SIG-M5 treated with dmso at 0.1 percent for 504 hours (cell line): ENCODE measurements at regions not wholly inside any gene's neighbourhood (a gene's known extent, or its start where the extent isn't known, plus 50 kb on each side); places are given as distances from the start of the nearest gene placed in this dataset.

ENCODE experiments used
- DNase-seq: peaks from one replicate; lab custom pipeline; 2025; ENCODE audit not compliant: unreplicated experiment; lab: John Stamatoyannopoulos, UW

GRCh38 chr3:104519468-104520227 lies 847.1 kb upstream of the ALCAM start:
- no peak for DNase-seq

GRCh38 chr3:104520228-104520655 lies 846.5 kb upstream of the ALCAM start:
- no peak for DNase-seq

GRCh38 chr3:104521606-104522336 lies 844.9 kb upstream of the ALCAM start:
- DNase-seq = peak; percentile 84

GRCh38 chr3:104523136-104523535 lies 843.6 kb upstream of the ALCAM start:
- DNase-seq = peak; percentile 15

- DNase-seq = peak; percentile 75
These were observed 839.8 kb upstream of the ALCAM start for GRCh38 chr3:104526901-104527401.

DNA sequence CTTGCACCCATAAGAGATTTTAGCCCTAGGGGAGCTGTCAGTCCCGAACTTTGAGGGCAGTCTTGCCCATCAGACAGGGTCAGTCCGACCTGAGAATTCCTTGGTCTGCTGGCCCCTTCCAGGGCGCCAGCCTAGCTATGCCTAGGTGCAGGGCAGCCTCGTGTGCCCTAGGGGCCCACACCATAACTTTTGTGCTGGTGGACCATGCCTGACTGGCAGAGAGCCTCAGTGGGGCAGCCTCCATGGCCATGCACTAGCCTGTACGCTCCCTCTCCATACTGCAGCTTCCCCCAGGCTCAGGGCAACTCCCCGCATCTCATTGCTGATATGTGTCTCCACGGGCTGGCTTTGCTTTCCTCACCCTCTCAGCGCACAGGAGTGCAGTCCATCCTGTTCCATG lies 835.8 kb upstream of the ALCAM start:
- no peak for DNase-seq

DNA sequence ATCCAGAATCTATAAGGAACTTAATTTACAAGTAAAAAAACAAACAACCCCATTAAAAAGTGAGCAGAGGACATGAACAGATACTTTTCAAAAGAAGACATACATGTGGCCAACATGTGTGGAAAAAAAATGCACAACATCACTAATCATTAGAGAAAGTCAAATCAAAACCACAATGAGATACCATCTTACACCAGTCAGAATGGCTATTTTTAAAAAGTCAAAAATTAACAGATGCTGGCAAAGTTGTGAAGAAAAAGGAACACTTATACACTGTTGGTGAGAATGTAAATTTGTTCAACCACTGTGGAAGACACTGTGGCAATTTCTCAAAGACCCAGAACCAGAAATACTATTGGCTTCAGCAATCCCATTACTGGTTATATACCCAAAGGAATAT lies 830.0 kb upstream of the ALCAM start:
- DNase-seq = no peak

GRCh38 chr3:104537323-104537722 lies 829.4 kb upstream of the ALCAM start:
- DNase-seq = no peak

- DNase-seq = no peak
These were observed 820.4 kb upstream of the ALCAM start for GRCh38 chr3:104546301-104546700.

DNA sequence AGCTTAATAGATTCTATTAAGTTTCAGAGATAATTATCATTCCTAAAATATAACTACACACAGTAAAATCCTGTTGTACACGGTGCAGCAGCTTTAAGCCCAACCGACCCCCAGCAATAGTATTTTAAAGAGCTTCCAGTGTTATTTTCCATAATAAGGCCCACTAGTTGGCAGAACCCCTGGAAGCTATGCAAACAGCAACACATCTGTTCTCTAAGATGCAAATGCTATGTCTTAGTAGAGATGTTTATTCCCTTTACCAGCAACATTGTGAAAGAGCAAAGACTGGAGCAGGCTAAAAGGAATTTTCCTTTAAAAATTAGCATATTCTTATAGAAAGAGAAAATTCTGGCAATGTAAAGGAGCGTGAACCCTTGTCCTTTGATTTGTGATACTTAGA lies 819.7 kb upstream of the ALCAM start:
- no peak for DNase-seq

DNA sequence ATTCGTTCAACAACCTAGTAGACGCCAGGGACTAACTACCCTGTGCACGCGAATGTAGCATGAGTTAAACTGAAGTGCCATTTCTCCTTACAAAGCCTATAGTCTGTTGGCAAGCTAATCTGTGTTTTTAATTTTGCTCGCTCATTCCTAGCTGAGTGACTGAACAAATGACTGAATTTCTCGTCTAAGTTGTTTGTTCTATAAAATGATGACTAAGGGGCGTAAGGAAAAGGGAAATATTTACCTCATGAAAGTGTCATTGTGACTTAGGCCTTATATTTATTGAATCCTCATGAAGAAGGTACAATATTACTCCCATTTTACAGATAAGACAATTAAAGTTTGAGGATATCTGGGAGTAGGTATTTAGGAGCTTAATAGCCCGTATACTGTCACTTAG lies 818.3 kb upstream of the ALCAM start:
- DNase-seq = no peak

GRCh38 chr3:104549099-104549714 lies 817.5 kb upstream of the ALCAM start:
- DNase-seq = no peak

DNA sequence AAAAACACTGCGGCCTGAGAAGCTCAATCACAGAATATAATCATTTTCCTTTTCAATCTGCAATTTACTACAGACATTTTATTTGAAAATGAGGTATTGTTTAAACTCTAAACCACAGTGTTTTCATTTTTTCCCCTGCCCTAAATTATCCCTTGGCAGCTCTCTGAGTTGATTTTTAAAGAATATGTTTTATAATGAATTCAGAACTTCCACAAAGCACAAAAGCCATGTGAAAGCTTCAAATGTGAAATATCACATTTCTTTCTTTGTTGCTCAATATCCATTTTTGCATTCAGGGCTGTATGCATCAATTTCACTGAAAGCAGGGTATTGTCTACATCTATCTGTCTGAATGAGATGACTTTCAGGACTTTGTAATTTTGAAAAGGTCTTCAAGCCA lies 813.6 kb upstream of the ALCAM start:
- DNase-seq = no peak

GRCh38 chr3:104554425-104554824 lies 812.3 kb upstream of the ALCAM start:
- no peak for DNase-seq

DNA sequence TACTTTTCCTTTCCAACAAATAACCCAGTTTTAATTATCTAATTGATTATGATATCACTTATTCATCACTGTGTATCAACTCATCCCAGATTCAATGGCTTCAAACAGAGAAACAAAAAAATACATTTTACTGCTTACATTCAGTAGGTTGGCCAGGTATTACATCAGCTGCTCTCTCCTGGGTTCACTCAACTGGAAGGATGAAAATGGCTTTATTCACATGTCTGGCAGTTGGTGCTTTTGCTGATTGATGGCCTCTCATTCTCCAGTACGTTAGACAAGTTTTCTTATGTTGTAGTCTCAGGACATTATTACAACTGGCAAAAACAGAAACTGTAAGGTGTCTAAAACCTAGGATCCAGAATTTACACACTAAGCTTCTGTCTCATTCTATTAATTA lies 811.0 kb upstream of the ALCAM start:
- DNase-seq = no peak

GRCh38 chr3:104556372-104557078 lies 810.2 kb upstream of the ALCAM start:
- peak; percentile 77 for DNase-seq

DNA sequence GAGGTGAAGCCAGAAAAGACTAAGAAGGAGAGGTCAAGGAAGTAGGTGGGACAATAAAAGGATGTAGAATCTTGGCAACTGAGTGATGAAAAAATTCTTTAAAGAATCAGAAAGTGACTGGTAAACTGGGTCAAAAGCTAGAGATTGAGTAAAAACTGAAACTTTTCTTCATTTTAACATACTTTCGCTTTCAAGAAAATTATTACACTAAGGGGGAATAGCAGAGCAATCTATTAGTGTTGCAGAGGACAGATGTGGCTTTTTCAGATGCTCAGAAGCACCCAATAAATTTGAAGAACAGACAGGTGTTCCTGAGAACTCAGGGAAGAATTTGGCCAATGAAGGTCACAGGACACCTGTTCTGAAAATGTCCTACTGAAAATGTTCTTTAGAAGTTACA lies 805.4 kb upstream of the ALCAM start:
- no peak for DNase-seq

DNA sequence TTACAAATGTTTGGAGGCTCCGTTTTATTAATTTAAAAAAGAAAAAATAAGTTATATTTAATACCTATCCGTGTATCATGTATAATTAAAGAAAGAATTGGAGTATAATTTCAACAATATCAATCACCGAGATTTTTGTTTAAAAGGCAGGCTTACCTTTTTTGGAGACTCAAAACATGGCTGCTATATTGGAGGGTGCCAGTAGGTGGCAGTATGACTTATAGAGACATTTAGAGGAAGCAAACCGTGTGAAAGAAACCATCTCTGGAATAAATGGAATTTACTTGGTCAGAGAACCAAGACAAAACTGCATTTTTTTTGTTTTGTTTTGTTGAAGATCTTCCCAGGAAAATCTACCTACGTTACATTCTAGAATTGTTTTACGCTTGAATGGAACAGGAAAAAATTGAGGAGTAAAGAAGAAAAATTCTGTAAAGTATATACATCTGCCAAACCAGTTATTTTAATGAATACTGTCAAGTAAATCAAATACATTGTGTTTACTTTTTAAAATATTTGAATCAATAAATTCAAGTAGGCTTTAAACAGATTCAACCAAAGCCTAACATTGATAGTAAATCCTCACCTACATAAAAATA lies 802.6 kb upstream of the ALCAM start:
- DNase-seq = peak; percentile 49

- no peak for DNase-seq
These were observed 800.7 kb upstream of the ALCAM start for GRCh38 chr3:104566054-104566453.

- DNase-seq = no peak
These were observed 791.1 kb upstream of the ALCAM start for GRCh38 chr3:104575634-104576033.

DNA sequence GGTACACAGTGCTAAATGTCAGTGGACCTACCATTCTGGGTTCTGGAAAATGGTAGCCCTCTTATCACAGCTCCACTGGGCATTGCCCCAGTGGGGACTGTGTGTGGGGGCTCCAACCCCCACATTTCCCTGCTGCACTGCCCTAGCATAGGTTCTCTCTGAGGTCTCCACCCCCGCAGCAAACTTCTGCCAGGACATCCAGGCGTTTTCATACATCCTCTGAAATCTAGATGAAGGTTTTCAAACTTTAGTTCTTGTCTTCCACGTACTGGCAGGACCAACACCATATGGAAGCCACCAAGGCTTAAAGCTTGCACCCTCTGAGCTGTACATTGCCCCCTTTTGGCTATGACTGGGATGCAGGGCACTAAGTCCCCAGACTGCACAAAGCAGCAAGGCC lies 788.2 kb upstream of the ALCAM start:
- DNase-seq = no peak
